ENCODE measurements at regions not wholly inside any gene's neighbourhood (a gene's known extent, or its start where the extent isn't known, plus 50 kb on each side); places are given as distances from the start of the nearest gene placed in this dataset.

DNA sequence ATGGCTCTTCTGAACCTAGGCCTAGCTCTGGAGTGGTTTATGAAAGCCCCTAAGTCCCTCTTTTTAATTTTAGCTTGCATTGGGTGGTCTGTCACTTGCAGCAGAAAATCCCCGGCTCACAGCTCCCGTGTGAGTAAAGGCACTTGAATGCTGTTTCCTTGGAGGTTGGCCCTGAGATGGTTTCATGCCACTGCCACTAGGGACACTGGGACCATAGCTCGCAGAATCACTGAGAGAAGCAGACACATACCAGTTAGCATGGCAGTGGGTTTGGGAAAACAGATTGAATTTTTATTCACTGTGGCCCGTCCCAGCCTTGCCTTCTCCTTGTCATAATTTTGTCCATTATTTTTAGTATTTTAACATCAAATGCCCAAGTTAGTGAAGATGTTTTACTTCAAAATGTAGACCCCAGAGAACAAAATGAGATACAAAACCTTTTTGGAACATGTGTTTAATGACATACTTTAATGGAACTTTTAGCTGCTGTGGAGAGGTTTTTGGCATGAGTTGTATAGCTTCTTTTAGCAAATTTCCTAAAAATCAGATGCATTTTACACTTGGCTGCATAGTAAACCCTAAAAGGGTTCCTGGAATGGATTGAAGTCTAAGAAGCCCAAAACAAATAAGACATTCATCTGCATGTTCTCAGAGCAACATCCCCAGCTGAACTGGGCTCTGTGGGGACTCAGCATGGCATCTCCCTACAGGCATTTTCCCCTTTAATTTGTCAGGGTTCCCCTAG is 259.7 kb upstream of the PITRM1 start:
- intact Hi-C loops (cut with micrococcal nuclease), result no loop called here

DNA sequence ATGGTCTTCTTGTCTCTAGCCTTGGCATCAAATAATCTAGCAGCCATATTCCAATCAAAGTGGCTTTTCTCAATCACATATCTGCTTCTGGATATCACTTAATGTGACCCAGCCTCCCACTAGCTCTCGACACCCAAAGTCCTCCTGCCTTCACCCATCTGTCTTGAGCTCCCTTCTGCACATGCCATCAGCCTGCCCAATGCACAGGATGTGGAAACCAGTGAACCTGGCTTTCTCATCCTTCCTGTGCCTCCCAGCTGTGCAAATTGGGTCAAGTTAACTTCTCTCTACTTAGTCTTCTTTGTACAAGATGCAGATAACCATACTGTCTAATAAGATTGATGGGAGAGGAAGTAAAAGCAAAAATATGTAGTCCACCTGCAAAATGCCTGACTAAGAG is 257.9 kb upstream of the PITRM1 start:
- intact Hi-C loops (cut with micrococcal nuclease), result no loop called here

- intact Hi-C loops (cut with micrococcal nuclease), result no loop called here
Measured at GRCh38 chr10:3429676-3430075, 257.1 kb upstream of the PITRM1 start.

- intact Hi-C loops (cut with micrococcal nuclease), result no loop called here
Measured at GRCh38 chr10:3428826-3429225, 256.2 kb upstream of the PITRM1 start.

GRCh38 chr10:3427950-3428354 is 255.4 kb upstream of the PITRM1 start:
- intact Hi-C loops (cut with micrococcal nuclease), result no loop called here

- intact Hi-C loops (cut with micrococcal nuclease), result no loop called here
Measured at GRCh38 chr10:3427347-3427746, 254.8 kb upstream of the PITRM1 start.

DNA sequence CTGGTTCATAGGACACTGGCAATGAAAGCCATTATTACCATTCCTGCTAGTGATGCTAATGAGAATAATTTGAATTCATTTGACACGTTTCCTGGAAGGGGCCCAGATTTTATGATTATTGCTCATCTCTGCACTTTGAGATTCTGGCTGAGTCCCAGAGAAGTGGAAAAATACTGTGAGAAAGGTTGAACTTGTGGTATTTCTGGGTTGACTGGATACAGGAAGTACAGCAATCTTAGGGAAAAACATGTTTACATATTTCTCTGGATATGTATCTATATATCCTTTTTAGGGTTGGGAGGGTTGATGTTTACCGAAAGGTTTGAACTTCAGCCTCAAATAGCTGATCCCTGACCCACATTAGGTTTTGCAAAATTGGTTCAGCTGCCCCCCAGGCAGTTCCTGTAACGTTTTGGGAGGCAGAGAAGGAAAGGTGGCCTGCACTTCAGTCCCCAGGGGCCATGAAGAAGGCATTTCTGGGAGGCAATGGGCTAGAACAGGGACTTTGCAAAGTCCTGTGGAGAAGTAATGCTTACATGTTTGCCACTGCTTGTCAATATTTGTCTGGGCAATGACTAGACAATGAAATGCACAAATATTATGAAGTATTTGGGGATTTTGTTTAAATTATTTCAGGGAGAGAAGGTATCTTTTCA is 253.7 kb upstream of the PITRM1 start:
- intact Hi-C loops (cut with micrococcal nuclease), result no loop called here

GRCh38 chr10:3425716-3426115 is 253.1 kb upstream of the PITRM1 start:
- intact Hi-C loops (cut with micrococcal nuclease), result no loop called here

DNA sequence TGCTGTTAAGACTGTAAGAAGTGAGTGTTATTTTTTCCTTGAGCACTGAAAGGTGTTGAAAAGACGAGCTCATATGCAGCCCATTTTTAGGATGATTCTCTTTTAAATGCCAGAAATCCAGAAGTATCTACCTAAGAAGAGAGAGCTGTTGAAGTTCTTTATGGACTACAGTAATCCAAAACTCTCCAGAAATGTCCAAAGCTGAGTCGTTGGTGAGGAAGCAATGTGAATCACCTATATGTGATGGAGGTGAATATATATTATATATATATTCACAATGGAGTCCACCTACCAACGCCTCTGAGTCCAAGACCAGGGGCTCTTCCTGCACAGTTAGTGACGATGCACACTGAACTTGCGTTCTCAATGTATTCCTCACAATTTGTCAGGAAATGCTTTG is 252.7 kb upstream of the PITRM1 start:
- intact Hi-C loops (cut with micrococcal nuclease), result no loop called here

GRCh38 chr10:3424111-3424851 is 251.7 kb upstream of the PITRM1 start:
- intact Hi-C loops (cut with micrococcal nuclease), result no loop called here

DNA sequence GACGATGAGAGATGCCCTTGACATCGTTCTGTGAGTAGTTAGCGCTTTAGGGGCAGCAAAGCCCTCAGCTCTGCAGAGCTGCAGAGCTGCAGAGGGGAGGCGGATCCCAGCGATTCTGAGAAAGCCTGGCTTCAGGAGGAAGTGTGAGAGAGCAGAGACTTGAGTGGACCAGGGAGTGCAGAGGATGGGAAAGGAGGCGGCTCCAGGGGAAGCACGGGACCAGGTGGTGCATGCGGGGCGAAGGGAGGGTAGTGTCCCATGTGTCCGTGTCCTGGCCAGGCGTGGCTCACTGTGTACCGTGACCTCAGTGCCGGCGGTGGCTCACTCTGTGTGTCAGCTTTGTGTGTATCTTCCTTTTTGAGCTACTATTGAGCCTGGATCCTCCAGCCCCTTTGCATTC is 250.8 kb upstream of the PITRM1 start:
- intact Hi-C loops (cut with micrococcal nuclease), result no loop called here

GRCh38 chr10:3422282-3422681 is 249.7 kb upstream of the PITRM1 start:
- intact Hi-C loops (cut with micrococcal nuclease), result no loop called here

GRCh38 chr10:3421537-3422257 is 249.1 kb upstream of the PITRM1 start:
- intact Hi-C loops (cut with micrococcal nuclease), result no loop called here

GRCh38 chr10:3420527-3421469 is 248.2 kb upstream of the PITRM1 start:
- intact Hi-C loops (cut with micrococcal nuclease), result no loop called here

DNA sequence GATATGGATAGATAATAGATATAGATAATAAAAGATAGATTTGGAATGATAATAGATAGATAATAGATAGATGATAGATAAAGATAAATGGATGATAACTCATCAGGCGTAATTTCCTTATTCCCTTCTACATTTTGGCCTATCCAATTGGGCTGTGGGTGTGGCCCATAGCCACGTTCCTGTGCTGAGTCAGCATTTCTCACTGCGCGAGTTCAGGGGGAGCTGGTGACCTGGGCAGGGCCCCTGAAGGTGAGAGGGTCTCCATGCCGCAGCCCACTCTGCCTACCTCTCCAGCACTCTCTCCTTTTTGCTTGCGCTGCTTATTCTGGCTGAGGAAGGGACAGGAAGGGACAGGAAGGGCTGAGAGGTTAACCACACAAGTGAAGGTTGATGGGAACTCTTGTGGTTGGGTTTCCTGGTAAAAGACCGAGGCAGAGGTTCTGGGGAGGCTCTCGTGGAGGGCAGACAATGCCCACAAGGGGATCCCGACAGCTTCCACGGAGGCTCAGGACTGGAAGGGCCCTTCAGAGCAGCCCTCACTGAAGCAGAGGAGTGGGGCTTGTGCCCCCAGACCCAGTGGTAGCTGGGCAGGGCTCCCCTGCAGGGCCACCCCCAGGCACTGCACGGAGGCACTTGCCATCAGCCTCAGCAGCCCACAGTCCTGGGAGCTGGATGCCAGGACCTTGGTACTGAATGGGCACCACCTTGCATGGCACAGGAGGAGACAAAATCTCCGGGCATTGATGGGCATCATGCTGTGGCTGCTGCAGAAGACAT is 247.3 kb upstream of the PITRM1 start:
- intact Hi-C loops (cut with micrococcal nuclease), result no loop called here

GRCh38 chr10:3418926-3419325 is 246.3 kb upstream of the PITRM1 start:
- intact Hi-C loops (cut with micrococcal nuclease), result no loop called here

DNA sequence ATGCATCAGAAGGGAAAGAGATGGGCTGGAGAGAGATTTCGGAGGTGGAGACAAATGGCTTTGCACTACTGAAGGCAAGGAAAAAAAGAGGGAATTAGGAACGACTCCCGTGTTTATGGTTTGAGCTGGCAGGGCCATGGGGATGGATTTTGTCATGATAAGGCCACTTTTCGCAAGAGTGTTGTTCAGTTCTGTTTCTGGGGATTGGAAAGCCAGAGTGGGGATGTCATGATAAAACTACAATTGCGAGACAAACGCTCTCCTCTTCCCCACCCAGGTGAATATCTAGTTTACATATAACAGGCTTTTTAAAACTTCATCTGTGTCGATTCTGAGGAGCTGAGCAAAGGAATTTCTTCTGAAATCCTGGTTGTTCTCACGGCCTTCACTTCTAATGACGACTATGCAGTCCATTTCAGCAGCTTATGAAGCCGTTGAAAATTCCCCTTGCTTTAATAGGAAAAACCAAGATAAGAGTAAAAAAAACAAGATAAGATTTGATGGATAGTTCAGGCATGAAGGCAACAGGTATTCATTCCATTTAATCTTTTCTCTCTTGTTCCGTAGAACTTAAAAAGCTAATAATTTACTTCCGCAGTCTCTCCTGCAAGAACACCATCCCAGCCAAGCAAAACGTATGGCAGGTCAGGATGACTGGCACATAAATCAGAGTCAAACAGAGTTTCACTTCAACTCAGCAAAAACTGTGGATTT is 245.6 kb upstream of the PITRM1 start:
- intact Hi-C loops (cut with micrococcal nuclease), result no loop called here

GRCh38 chr10:3417096-3417495 is 244.5 kb upstream of the PITRM1 start:
- intact Hi-C loops (cut with micrococcal nuclease), result no loop called here

DNA sequence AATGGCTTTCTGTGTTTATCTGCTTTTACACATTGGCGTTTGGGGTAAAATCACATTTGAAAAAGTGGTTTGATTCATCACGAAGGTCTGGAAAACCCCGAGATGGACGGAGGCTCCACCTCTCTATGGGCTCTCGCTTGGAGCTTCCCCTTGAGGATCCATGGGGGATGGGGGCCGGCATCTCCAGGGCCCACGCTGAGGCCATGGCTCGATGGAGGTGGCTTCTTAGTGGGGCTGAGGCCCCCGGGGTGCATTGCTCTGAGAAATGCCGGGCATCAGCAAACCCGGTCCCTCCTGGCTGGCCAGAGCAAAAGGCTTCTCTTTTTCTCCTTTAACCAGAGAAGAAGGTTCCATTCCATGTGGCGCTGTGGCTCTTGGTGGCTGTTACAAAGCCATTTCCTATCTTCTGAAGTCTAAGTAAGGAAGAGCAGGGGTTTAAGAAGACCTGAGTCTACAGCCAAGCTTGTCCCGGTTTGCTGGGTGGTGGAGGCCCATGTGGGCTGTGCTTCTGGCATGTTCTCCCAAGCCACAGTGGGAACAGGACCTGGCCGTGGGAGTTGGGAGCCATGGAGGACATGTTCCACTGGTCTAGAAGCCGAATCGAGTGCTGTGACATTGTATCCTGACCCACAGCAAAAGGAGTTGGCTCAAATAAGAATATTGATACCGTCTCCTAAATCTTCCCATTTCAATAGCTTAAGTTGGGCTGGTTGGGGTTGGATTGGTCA is 243.5 kb upstream of the PITRM1 start:
- intact Hi-C loops (cut with micrococcal nuclease), result no loop called here

Measured in T-helper 2 cell treated with Interferon-gamma antibody and Interleukin-4, amounts not matched to agents 100 ng/mL and 5 ng/mL, for 36 hours (primary cell).